ENCODE measurements at regions not wholly inside any gene's neighbourhood (a gene's known extent, or its start where the extent isn't known, plus 50 kb on each side); places are given as distances from the start of the nearest gene placed in this dataset.

DNA sequence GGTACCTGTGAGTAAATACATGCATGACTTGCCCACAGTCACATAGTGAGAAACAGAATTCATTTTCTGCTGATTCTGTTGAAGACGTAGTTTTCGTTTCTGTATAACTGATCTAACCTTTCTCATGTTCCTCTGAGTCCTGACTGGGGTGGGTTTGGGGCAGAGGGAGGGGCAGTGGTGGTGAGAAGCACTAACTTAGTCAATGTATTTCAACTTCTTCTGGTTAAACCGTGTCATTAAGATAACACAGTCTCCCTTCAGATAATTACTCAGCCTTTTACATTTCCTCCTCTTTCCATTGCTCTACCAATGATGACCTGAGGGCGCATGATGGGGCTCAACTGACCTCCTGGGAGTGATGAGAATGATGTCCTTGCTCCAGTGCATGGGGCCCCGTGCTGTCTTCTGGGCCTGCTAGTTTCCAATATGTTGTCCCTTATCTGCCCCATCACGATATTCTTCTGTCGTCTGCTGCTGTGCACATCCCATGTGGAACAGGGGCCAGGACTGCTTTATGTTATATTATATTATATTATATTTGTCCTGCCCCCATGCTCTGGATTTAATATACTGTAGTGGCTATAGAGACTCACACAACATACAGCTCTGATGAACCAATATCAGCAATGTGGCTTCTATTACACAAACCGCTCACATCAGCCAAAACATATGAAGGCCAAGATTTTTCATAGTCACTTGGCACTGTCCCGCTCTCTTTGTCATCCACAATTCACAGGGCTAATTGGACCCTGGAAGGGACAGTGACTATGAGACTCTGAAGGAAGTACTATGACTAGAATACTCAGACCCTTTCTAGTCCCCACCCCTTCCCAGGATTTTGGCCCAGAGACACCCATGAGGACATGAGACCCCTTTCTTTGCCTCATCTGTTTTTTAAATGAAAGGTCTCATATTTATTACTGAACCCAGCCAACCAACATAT, 407.1 kb upstream of the MCTP2 start:
- no peak overlapping the region for H3K4me3 ChIP-seq (ENCODE audit: insufficient read depth, low read depth, low read length)
- no peak for DNase-seq
- no peaks in the 10 kb centered on the region for H3K36me3 ChIP-seq (replicated peaks; ENCODE audit: control insufficient read depth, insufficient read depth, low read length)
- no peaks in the 10 kb centered on the region; the same call in 1 of the 2 replicates for H3K27me3 ChIP-seq (ENCODE audit: control insufficient read depth, insufficient read depth, low read length)

DNA sequence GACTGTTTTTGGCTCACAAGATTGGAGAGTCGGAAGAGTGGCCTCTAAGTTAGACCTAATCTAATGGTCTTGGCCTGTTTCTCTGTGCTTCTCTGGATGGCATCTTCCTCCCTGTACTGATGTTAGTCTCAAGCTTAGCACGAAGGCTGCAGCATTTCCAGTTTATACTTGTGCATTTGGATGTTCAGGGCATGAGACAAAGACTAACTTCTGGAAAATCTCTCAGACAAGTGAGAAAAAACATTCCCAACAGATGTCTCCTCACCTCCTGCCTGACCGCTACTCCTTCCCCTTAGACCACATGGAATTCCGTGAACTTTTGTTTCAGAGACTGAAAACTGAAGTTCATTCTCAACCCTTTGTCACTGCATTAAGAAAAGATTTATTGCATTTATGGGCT, 410.8 kb upstream of the MCTP2 start:
- no peak for DNase-seq
- H3K36me3 ChIP-seq (replicated peaks; ENCODE audit: control insufficient read depth, insufficient read depth, low read length) = no peaks in the 10 kb centered on the region
- no peaks in the 10 kb centered on the region for H3K27me3 ChIP-seq (ENCODE audit: control insufficient read depth, insufficient read depth, low read length)
- no peak overlapping the region for H3K4me3 ChIP-seq (ENCODE audit: insufficient read depth, low read depth, low read length)

DNA sequence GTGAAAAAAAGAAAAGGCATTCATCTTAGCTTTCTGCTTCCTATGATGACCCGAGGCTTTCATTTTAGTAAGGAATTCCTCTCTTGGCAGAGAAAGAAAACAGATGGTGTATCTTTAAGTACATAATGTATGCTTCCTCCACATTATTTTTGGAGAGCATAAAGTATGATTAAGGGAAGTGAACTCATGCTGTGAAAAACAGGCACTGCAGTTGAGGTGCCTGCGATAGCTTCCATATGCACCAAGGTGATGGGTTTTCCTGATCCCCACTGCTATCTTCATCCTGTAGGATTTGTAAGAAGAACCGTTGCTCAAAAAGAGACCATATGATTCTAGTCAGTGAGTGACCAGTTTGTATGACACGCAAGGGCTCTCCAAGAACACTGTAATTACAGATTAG, 411.5 kb upstream of the MCTP2 start:
- DNase-seq = no peak
- H3K4me3 ChIP-seq (ENCODE audit: insufficient read depth, low read depth, low read length) = no peak overlapping the region
- H3K36me3 ChIP-seq (replicated peaks; ENCODE audit: control insufficient read depth, insufficient read depth, low read length) = no peaks in the 10 kb centered on the region
- no peaks in the 10 kb centered on the region for H3K27me3 ChIP-seq (ENCODE audit: control insufficient read depth, insufficient read depth, low read length)

DNA sequence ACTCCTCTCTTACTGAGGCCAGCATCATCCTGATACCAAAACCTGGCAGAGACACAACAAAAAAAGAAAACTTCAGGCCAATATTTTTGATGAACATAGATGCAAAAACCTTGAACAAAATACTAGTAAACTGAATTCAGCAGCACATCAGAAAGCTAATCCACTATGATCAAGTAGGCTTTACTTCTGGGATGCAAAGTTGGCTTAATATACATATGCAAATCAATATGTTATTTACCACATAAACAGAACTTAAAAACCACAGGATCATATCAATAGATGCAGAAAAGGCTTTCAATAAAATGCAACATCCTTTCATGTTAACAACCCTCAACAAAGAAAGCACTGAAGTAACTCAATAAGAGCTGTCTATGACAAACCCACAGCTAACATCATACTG, 414.5 kb upstream of the MCTP2 start:
- no peak for DNase-seq
- Histone ChIP-seq H3K4me3 (ENCODE audit: insufficient read depth, low read depth, low read length) (no peak overlapping the region), H3K36me3 (replicated peaks; ENCODE audit: control insufficient read depth, insufficient read depth, low read length) (no peaks in the 10 kb centered on the region), H3K27me3 (ENCODE audit: control insufficient read depth, insufficient read depth, low read length) (no peaks in the 10 kb centered on the region)

DNA sequence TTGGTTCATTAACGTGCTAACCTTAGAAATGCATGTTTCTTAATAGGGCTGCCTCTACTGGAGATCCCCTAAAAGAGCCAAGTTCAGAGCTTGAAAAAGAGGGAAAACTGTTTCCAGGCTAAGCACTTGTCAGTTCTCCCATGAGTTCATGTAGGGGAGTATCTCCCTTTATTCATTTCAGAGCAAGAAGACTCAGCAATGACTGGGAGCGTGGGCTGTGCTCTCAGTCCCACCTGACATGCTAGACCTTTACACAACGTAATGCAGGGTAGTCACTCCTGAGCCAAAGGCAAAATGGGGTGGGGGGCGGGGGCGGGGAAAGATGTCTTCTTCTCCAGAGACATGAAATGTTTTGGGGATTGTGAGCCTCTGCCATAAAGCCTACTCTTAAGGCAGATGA, 420.1 kb upstream of the MCTP2 start:
- Histone ChIP-seq H3K4me3 (ENCODE audit: insufficient read depth, low read depth, low read length) (no peak overlapping the region), H3K36me3 (replicated peaks; ENCODE audit: control insufficient read depth, insufficient read depth, low read length) (no peaks in the 10 kb centered on the region), H3K27me3 (ENCODE audit: control insufficient read depth, insufficient read depth, low read length) (no peaks in the 10 kb centered on the region)
- DNase-seq = no peak

DNA sequence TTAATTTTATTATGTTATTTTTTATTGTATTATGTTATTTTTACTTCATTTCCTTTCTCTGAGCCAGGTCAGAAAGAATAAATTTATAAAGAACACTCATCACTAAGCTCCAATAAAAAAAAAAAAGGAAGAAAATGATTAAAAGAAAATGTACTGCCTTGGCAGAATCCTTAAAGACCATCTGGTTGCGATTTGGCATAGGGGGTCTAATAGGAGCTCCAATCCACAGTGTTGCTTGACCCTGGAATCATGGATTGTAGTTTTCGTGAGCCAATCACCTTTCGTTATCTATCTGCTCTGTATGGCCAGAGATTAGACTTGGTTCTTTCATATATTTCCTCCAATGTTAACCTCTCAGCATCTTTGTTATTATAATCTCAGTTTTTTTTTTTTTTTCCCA, 421.8 kb upstream of the MCTP2 start:
- DNase-seq = no peak
- Histone ChIP-seq H3K36me3 (replicated peaks; ENCODE audit: control insufficient read depth, insufficient read depth, low read length) (no peaks in the 10 kb centered on the region), H3K27me3 (ENCODE audit: control insufficient read depth, insufficient read depth, low read length) (no peaks in the 10 kb centered on the region), H3K4me3 (ENCODE audit: insufficient read depth, low read depth, low read length) (no peak overlapping the region)

DNA sequence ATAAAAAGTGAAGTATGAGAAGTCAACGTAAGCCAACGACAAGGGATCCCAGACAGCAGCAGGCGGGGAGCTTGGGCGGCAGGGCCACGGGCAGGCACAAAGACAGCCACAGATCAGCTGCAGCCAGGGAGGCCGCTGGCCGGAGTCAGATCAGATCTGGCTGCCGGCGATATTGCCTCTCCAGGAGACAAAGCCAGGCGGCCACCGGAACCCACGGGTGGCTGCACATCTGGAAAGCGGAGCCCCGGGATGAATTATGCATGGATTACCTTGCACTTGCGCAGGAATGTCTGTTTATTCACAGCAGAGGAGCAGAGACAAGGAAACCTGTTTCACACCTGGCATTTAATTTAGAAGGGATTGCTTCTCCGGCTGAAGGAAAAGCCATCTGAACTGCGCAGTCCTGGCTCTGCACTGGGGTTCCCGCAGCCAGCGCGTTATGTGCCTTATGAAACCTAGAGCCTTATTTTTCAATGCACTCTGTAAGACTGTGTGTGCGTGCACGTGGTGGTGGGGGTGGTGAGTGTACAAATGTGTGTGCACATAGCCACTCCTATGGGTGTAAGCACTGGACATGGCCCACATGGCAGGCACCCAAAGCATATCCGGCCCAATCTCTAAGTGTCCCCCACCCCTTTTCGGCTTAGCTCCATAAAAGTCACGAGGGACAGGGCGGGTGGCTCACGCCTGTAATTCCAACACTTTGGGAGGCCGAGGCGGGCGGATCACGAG, 427.8 kb upstream of the MCTP2 start:
- H3K4me3 ChIP-seq (ENCODE audit: insufficient read depth, low read depth, low read length) = no peak overlapping the region

DNA sequence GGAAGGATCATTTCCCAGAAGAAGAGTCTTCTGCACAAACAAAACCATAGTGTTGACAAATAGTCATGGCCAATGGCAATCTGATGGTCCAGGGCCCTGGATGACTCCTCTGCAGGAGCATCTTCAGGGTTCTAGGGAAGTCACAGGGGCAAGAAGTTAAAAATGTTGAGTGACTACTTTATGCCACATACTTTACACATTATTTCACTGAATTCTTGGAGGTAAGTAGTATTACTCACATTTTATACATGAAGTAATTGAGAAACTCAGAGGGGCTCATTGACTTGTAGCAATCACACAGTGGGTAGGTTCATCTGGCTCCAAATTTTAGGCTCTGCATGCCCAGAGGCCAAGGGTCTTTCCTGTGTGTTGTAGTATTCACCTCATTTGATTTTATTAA, 430.2 kb upstream of the MCTP2 start:
- Histone ChIP-seq H3K36me3 (replicated peaks; ENCODE audit: control insufficient read depth, insufficient read depth, low read length) (no peaks in the 10 kb centered on the region), H3K27me3 (ENCODE audit: control insufficient read depth, insufficient read depth, low read length) (no peaks in the 10 kb centered on the region), H3K4me3 (ENCODE audit: insufficient read depth, low read depth, low read length) (no peak overlapping the region)
- DNase-seq = no peak

More for the DNA sequence above, 427.8 kb upstream of the MCTP2 start:
- DNase-seq = no peak
- Histone ChIP-seq H3K27me3 (ENCODE audit: control insufficient read depth, insufficient read depth, low read length) (no peaks in the 10 kb centered on the region), H3K36me3 (replicated peaks; ENCODE audit: control insufficient read depth, insufficient read depth, low read length) (no peaks in the 10 kb centered on the region)

DNA sequence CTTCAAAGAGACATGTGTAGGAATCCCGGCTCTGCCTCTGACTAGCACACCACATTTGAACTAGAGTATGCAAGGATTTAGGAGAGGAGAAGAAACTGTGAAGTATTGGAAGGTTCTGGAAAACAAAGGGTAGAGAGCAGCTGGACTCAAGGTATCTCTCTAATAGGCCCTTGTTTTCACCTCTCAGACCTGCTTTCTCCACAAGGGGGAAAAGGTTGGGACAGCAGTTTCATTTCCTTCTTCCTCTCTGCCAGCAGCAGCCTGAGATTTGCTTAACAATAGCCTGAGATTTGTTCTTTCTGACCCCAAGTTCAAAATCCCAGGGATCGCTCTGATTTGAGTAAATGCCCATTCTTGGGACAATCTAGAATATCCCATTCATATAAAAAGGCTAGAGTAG, 430.6 kb upstream of the MCTP2 start:
- DNase-seq = peak; percentile 42
- Histone ChIP-seq H3K4me3 (ENCODE audit: insufficient read depth, low read depth, low read length) (no peak overlapping the region), H3K27me3 (ENCODE audit: control insufficient read depth, insufficient read depth, low read length) (no peaks in the 10 kb centered on the region), H3K36me3 (replicated peaks; ENCODE audit: control insufficient read depth, insufficient read depth, low read length) (no peaks in the 10 kb centered on the region)

DNA sequence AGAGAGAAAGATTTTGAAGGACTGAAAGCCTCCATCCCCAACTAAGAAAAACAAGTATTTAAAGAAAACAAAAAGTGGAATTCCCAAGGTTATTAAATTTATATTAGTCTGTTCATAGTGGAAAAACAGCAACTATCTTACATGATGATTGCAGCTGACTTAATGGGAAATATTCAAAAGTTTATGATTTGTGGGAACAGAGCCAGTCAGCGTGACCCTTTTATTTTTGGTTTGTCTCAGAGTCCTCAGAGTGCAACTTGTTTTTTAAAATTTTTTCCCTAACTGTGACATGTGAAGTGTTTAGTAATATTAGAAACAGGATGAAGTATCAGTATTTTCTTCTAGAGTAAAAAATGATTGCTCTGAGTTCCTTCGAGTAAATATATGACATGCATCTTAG, 441.9 kb upstream of the MCTP2 start:
- Histone ChIP-seq H3K36me3 (replicated peaks; ENCODE audit: control insufficient read depth, insufficient read depth, low read length) (no peaks in the 10 kb centered on the region), H3K27me3 (ENCODE audit: control insufficient read depth, insufficient read depth, low read length) (no peaks in the 10 kb centered on the region), H3K4me3 (ENCODE audit: insufficient read depth, low read depth, low read length) (no peak overlapping the region)
- no peak for DNase-seq

DNA sequence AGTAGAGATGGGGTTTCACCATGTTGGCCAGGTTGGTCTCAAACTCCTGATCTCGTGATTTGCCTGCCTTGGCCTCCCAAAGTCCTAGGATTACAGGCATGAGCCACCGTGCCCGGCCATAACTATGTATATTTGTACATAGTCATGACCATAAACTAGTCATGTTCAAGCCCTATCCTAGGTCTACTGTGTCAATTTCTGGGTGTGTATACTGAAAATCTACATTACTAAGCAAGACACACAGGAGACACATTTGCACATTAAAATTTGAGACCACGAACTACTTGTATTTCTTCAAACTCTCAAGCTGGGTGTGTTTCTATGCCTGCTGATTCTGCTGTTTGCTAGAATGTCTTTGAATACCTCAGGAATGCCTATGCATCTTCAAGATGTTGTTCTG, 451.3 kb upstream of the MCTP2 start:
- no peak for DNase-seq
- no peaks in the 10 kb centered on the region for H3K27me3 ChIP-seq (ENCODE audit: control insufficient read depth, insufficient read depth, low read length)
- H3K36me3 ChIP-seq (replicated peaks; ENCODE audit: control insufficient read depth, insufficient read depth, low read length) = no peaks in the 10 kb centered on the region
- H3K4me3 ChIP-seq (ENCODE audit: insufficient read depth, low read depth, low read length) = no peak overlapping the region

DNA sequence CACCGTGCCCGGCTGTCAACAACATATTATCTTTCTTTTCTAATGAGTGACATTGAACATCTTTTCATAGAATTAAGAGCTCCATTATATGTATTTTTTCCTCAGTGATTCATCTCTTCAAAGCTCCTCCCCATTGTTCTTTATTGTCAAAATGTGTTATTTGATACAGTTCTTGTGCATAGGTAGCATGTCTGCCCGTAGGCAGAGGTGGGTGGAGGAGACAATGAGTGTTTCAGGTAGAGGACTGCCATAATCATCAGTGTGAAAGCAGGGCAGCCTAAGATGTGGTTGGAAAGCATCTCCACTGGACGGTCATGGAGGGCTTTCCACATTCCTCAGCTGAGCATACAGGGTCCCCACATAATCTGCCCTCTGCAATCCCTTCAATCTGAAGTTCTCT, 452.0 kb upstream of the MCTP2 start:
- Histone ChIP-seq H3K4me3 (ENCODE audit: insufficient read depth, low read depth, low read length) (no peak overlapping the region), H3K36me3 (replicated peaks; ENCODE audit: control insufficient read depth, insufficient read depth, low read length) (no peaks in the 10 kb centered on the region), H3K27me3 (ENCODE audit: control insufficient read depth, insufficient read depth, low read length) (no peaks in the 10 kb centered on the region)
- no peak for DNase-seq

DNA sequence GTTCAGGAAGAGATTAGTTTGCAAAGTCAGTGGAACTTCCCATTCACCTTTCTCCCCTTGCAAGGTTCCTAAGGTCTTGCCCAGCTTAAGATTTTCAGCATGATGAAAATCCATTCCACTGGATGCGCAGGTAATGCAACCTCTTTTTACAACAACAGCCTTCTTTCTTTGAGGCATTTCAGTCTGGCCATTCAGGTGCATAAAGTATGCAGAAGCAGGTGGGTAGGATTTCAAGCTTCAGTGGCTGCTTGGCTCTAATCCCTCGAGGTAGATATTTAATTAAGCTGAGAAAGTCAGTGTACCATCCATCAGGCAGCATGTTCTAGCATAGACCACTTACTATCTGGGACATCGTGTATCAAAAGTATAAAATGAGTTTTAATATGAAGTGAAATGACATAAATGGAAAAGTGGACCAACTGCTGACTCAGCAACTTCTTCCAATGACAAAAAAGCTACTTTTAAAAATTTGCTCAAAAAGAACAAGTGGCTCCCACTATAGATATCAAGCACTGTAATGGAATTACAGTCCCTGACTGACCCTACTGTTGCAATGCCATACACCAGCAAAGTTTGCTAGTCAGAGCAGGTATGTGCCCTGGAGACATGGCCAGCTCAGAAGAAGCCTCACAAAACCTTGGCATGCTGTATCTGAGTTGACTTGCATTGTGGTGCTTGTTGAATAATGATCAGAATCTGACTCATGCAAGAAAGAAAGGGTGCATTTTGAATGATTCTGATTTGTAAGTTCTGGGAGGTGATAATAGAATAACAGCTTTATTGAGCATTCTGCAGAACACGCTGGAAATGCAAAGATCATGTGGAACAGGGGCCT, 459.9 kb upstream of the MCTP2 start:
- no peaks in the 10 kb centered on the region for H3K27me3 ChIP-seq (ENCODE audit: control insufficient read depth, insufficient read depth, low read length)

DNA sequence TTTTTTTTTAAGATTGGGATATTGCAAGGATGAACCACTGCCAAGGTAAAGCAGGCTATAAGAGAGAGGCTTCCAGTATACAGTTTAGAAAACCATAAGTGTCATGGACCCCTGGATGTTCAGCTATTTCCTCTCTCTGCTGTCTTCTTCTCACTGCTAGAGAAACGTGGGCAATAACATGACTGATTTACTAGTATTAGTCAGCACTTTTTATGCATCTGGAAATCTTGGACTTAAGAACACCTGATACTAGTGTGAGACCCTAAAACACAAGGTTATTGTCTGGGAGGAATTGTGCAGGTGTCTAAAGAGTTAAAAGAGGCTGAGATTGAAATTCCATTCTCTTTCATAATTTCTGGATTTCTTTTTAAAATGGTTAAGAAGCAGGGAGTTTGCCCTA, 460.6 kb upstream of the MCTP2 start:
- Histone ChIP-seq H3K27me3 (ENCODE audit: control insufficient read depth, insufficient read depth, low read length) (no peaks in the 10 kb centered on the region), H3K4me3 (ENCODE audit: insufficient read depth, low read depth, low read length) (no peak overlapping the region), H3K36me3 (replicated peaks; ENCODE audit: control insufficient read depth, insufficient read depth, low read length) (no peaks in the 10 kb centered on the region)
- no peak for DNase-seq

More for the DNA sequence above, 459.9 kb upstream of the MCTP2 start:
- no peak overlapping the region for H3K4me3 ChIP-seq (ENCODE audit: insufficient read depth, low read depth, low read length)
- H3K36me3 ChIP-seq (replicated peaks; ENCODE audit: control insufficient read depth, insufficient read depth, low read length) = no peaks in the 10 kb centered on the region
- DNase-seq = no peak

Data from H7 (cell line).